ENCODE measurements at regions not wholly inside any gene's neighbourhood (a gene's known extent, or its start where the extent isn't known, plus 50 kb on each side); places are given as distances from the start of the nearest gene placed in this dataset.

DNA sequence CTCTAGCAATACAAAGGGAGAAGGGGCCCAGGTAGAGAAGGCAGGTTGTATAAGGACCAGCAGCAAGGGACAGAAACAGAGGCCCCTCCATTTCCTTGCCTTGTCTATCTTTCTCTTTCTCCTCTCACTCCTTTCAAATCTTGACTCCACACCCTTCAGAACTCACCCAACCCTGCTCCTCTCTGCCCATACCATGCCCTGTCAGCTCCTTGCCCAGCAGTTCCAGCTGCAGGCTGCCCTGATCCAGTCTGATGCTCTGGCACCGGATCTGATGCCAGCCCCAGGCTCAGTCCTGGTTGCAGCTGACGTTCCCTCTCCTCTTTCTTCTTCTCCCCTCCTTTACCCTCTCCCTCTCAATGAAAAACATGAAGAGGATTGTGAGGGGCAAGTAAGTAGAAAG is 291.2 kb downstream of the FBXW7 start:
- no peak for TF ChIP-seq CTCF (IDR thresholded peaks at IDR 0.05; ENCODE audit: insufficient read depth, low read depth, low read length)
- Histone ChIP-seq H3K36me3 (ENCODE audit: control insufficient read depth, insufficient read depth, low read length) (no peaks in the 10 kb centered on the region), H3K27me3 (ENCODE audit: control insufficient read depth, insufficient read depth, low read length) (peaks cover 2% of the 10 kb centered on the region; the same call in 1 of the 2 replicates), H3K4me3 (ENCODE audit: low read depth, low read length) (no peak overlapping the region)
- CTCF ChIA-PET, result interaction anchor here (0.6 to 1.5 kb wide), 2 partner anchors 21 to 570 kb away, joined by 4 to 5 read pairs; no protein-coding TSS in a partner anchor
- no peak for DNase-seq (ENCODE audit: low read depth)
- POLR2A ChIA-PET, result no interaction called here

GRCh38 chr4:152243896-152244595 is 291.8 kb downstream of the FBXW7 start:
- H3K4me3 ChIP-seq (ENCODE audit: low read depth, low read length), result no peak overlapping the region
- H3K36me3 ChIP-seq (ENCODE audit: control insufficient read depth, insufficient read depth, low read length), result no peaks in the 10 kb centered on the region
- ChIA-PET CTCF (interaction anchor here (0.6 to 1.5 kb wide), 3 partner anchors 20 to 621 kb away, joined by 3 to 5 read pairs (median 4); no protein-coding TSS in a partner anchor), POLR2A (no interaction called here)
- no peak for TF ChIP-seq CTCF (IDR thresholded peaks at IDR 0.05; ENCODE audit: insufficient read depth, low read depth, low read length)
- DNase-seq (ENCODE audit: low read depth), result no peak
- peaks cover 2% of the 10 kb centered on the region; the same call in 1 of the 2 replicates for H3K27me3 ChIP-seq (ENCODE audit: control insufficient read depth, insufficient read depth, low read length)

GRCh38 chr4:152243206-152243605 is 292.7 kb downstream of the FBXW7 start:
- no peak overlapping the region for H3K4me3 ChIP-seq (ENCODE audit: low read depth, low read length)
- CTCF ChIA-PET, result interaction anchor here (0.6 kb wide), 1 partner anchor 620 kb away, joined by 3 read pairs; no protein-coding TSS in a partner anchor
- H3K27me3 ChIP-seq (ENCODE audit: control insufficient read depth, insufficient read depth, low read length), result peaks cover 2% of the 10 kb centered on the region; the same call in 1 of the 2 replicates
- POLR2A ChIA-PET, result no interaction called here
- no peak for TF ChIP-seq CTCF (IDR thresholded peaks at IDR 0.05; ENCODE audit: insufficient read depth, low read depth, low read length)
- DNase-seq (ENCODE audit: low read depth), result no peak
- no peaks in the 10 kb centered on the region for H3K36me3 ChIP-seq (ENCODE audit: control insufficient read depth, insufficient read depth, low read length)

DNA sequence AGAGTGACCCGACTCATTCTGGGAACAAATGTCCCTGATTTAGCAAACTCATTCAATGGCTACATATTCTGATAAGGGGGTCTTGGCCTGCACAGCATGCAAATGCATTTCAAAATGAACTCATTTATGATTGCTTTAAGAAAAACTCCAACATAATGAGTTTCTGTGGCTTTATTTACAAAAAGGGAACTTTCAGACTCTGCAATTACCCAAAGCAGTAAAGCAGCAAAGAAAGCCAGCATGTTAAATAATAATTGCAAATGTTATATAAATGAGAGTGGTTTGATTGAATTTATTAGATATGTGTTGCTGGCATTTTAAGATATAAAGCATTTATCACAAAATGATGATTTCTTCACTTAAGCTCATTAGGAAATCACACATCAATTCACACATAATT is 295.7 kb downstream of the FBXW7 start:
- Histone ChIP-seq H3K36me3 (ENCODE audit: control insufficient read depth, insufficient read depth, low read length) (no peaks in the 10 kb centered on the region), H3K27me3 (ENCODE audit: control insufficient read depth, insufficient read depth, low read length) (peaks cover 2% of the 10 kb centered on the region; the same call in 1 of the 2 replicates), H3K4me3 (ENCODE audit: low read depth, low read length) (no peak overlapping the region)
- no peak for DNase-seq (ENCODE audit: low read depth)
- POLR2A ChIA-PET, result no interaction called here
- TF ChIP-seq CTCF (IDR thresholded peaks at IDR 0.05; ENCODE audit: insufficient read depth, low read depth, low read length), result no peak
- CTCF ChIA-PET, result interaction anchor here (0.7 to 1.1 kb wide), 3 partner anchors 10 to 17 kb away, joined by 3 read pairs; no protein-coding TSS in a partner anchor

DNA sequence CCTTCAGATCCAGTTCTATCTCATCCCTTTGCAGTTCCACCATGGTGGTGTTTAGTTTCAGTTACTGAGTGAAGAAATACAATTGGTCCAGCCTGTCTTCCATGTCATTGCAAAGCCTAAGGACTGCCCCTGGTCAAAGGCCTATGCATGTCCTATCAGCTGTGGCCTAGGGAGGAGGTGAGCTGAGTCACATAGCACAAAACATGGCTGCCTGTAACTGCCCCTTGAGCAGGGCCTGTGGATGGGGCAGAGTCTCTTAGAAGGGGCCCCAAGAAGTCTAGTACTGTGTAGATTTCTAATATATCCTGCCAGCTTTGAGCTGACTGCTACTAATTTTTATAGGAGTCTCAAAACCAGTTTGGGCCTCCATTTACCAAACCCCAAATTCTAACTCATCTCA is 296.7 kb downstream of the FBXW7 start:
- no peak for DNase-seq (ENCODE audit: low read depth)
- ChIA-PET CTCF (no interaction called here), POLR2A (no interaction called here)
- Histone ChIP-seq H3K27me3 (ENCODE audit: control insufficient read depth, insufficient read depth, low read length) (peaks cover 2% of the 10 kb centered on the region; the same call in 1 of the 2 replicates), H3K4me3 (ENCODE audit: low read depth, low read length) (no peak overlapping the region), H3K36me3 (ENCODE audit: control insufficient read depth, insufficient read depth, low read length) (no peaks in the 10 kb centered on the region)
- TF ChIP-seq CTCF (IDR thresholded peaks at IDR 0.05; ENCODE audit: insufficient read depth, low read depth, low read length), result no peak

Measured in BJ (cell line).